ENCODE measurements at regions not wholly inside any gene's neighbourhood (a gene's known extent, or its start where the extent isn't known, plus 50 kb on each side); places are given as distances from the start of the nearest gene placed in this dataset.

DNA sequence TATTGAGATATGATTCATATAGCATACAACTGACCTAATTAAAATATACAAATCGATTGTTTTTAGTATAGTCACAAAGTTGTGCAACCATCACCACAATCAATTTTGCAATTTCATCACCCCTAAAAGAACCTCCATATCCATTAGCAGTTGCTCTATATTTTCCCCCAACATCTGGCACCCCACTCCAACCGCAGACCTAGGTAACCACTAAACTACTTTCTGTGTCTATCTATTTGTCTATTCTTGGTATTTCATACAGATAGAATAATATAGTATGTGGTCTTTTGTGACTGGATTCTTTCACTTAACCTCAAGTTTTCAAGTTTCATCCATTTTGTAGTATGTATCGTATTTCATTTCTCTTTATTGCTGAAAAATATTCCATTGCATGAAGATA is 126.0 kb upstream of the CRY1 start:
- TF ChIP-seq, protein P1, sequence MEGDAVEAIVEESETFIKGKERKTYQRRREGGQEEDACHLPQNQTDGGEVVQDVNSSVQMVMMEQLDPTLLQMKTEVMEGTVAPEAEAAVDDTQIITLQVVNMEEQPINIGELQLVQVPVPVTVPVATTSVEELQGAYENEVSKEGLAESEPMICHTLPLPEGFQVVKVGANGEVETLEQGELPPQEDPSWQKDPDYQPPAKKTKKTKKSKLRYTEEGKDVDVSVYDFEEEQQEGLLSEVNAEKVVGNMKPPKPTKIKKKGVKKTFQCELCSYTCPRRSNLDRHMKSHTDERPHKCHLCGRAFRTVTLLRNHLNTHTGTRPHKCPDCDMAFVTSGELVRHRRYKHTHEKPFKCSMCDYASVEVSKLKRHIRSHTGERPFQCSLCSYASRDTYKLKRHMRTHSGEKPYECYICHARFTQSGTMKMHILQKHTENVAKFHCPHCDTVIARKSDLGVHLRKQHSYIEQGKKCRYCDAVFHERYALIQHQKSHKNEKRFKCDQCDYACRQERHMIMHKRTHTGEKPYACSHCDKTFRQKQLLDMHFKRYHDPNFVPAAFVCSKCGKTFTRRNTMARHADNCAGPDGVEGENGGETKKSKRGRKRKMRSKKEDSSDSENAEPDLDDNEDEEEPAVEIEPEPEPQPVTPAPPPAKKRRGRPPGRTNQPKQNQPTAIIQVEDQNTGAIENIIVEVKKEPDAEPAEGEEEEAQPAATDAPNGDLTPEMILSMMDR (IDR thresholded peaks at IDR 0.05; ENCODE audit: low read length), result no peak
- TF ChIP-seq EZH2 (IDR thresholded peaks at IDR 0.05; ENCODE audit: borderline replicate concordance, low read length), result no peak

All from OCI-LY1 (cell line).